ENCODE measurements at regions not wholly inside any gene's neighbourhood (a gene's known extent, or its start where the extent isn't known, plus 50 kb on each side); places are given as distances from the start of the nearest gene placed in this dataset.

- no peak for TF ChIP-seq CTCF (IDR thresholded peaks at IDR 0.05; ENCODE audit: insufficient read depth, low read length, poor library complexity, severe bottlenecking)
- no peak for TF ChIP-seq EZH2phosphoT487 (conservative IDR thresholded peaks at IDR 0.05; ENCODE audit: low read length)
These were observed 242.6 kb downstream of the NDFIP2 start for GRCh38 chr13:79723519-79724024.

Data from SU-DHL-6 (cell line).